ENCODE measurements at regions not wholly inside any gene's neighbourhood (a gene's known extent, or its start where the extent isn't known, plus 50 kb on each side); places are given as distances from the start of the nearest gene placed in this dataset.
A peak's percentile ranks its signal among the peaks of the same experiment; 100 is the strongest.

DNA sequence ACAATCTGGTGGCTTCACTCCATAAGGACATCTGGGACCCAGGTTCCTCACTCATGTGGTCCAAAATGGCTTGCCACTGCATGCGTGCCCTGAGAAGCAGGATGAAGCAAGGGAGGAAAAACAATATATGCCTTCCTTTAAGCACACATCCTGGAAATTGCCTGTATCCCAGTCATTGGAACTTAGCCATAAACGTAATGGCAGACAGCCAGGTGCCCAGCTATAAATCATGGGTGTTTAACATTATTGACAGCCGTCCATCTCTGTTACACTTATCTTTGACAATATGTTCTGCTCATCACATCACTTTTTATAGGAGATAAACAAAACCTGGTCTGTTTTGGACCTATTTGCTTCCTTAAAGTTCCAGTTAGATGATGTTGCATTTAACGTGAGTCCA is 181.0 kb downstream of the AASDH start:
- DNase-seq = no peak

- no peak for DNase-seq
Measured at GRCh38 chr4:56200275-56200674, 187.0 kb downstream of the AASDH start.

GRCh38 chr4:56198265-56198664 is 189.0 kb downstream of the AASDH start:
- no peak for DNase-seq

GRCh38 chr4:56197387-56197786 is 189.9 kb downstream of the AASDH start:
- no peak for DNase-seq

GRCh38 chr4:56195025-56195424 is 192.3 kb downstream of the AASDH start:
- no peak for DNase-seq

GRCh38 chr4:56191534-56191933 is 195.8 kb downstream of the AASDH start:
- no peak for DNase-seq

DNA sequence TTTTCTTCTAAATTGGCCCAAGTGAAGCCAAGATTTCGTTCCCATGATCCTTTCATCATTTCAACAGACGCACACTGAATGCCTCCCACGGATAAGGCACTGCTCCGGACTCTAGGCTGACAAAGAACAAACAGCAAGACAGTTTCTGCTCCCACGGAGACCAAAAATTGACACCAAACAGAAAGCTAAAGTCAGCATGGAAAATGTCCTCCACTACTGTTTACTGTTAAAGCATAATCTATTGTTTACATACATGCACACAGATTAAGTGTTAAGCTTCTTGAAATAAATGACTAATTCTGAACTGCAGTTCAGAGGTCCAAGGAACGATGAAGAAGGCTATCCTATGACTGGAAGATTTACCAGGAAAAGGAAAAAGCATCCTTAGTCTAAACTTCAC is 199.6 kb downstream of the AASDH start:
- DNase-seq = no peak

- DNase-seq = no peak
Measured at GRCh38 chr4:56186808-56187523, 200.3 kb downstream of the AASDH start.

- DNase-seq = no peak
Measured at GRCh38 chr4:56185901-56186300, 201.4 kb downstream of the AASDH start.

DNA sequence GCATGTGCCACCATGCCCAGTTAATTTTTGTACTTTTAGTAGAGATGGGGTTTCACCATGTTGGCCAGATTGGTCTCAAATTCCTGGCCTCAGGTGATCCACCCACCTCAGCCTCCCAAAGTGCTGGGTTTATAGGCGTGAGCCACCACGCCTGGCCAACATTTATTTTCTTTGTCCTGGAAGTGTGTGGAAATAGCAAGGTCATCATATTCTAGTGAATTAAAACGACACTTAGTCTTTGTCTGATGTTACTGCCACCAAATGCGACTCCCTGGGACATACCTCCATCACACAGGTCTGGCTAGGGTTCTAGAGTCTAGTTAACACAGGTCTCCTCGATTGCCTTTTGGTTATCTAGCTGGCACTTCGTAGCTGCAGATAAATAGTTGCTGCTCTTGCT is 203.1 kb downstream of the AASDH start:
- no peak for DNase-seq

GRCh38 chr4:56183344-56183959 is 203.8 kb downstream of the AASDH start:
- DNase-seq = peak in 6 of 51 donors; percentile 2 to 21 (median 4)

- no peak for DNase-seq
Measured at GRCh38 chr4:56182356-56182755, 204.9 kb downstream of the AASDH start.

- DNase-seq = no peak
Measured at GRCh38 chr4:56181140-56181953, 205.9 kb downstream of the AASDH start.

- DNase-seq = no peak
Measured at GRCh38 chr4:56169061-56169460, 218.2 kb downstream of the AASDH start.

GRCh38 chr4:56164907-56165306 is 216.2 kb downstream of the CEP135 start:
- no peak for DNase-seq

- no peak for DNase-seq
Measured at GRCh38 chr4:56160636-56161035, 211.9 kb downstream of the CEP135 start.

DNA sequence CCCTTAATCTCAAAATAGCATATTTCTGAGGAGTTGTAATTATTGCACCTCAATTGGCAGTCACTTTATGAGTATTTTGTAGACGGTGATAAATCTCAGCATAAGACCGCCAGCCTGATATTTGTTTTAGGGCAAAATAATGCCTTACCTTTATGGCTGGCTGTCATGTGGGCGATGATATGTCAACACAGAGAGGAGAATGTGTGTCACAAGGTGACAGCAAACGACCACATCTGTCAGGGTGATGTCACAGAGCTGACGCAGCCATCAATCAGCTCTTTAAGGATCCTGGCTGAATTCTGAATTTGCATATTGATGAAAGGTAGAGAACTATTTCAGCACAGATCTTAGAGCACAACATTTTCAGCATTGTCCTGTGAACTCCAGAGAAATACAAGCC is 209.7 kb downstream of the CEP135 start:
- no peak for DNase-seq

- DNase-seq = no peak
Measured at GRCh38 chr4:56156141-56156540, 207.4 kb downstream of the CEP135 start.

- no peak for DNase-seq
Measured at GRCh38 chr4:56155432-56155831, 206.7 kb downstream of the CEP135 start.

DNA sequence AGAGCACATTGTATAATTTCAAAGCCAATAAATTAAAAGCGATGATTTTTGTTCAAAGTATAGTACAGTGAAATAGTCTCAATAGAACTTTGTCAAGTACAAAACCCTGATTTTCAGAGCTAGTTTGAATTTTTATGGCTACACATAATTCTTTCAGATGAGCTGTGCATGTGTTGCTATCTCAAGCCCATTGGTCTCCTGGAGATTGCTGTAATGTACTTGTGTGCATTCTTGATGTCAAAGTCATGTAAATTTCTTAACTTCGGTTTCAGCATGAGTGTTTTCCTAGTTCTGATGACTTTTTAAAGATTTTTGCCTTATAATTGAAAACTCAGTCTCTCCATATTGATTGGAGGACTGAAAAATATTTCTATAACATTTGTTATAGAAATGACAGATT is 200.8 kb downstream of the CEP135 start:
- DNase-seq = no peak

GRCh38 chr4:56148428-56148827 is 199.7 kb downstream of the CEP135 start:
- no peak for DNase-seq

DNA sequence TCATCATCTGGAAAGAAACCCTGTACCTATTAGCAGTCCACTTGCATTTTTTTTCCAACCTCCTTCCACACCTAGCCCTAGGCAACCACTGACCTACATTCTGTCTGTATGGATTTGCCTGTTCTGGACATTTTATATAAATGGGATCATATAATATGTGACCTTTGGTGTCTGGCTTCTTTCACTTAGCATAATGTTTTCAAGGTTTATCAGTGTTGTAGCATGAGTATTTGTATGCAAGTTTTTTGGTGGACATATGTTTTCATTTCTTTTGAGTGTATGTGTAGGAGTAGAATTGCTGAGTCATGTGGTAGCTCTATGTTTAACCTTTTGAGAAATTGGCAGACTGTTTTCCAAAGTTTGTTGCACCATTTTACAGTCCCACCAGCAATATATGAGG is 198.6 kb downstream of the CEP135 start:
- no peak for DNase-seq

DNA sequence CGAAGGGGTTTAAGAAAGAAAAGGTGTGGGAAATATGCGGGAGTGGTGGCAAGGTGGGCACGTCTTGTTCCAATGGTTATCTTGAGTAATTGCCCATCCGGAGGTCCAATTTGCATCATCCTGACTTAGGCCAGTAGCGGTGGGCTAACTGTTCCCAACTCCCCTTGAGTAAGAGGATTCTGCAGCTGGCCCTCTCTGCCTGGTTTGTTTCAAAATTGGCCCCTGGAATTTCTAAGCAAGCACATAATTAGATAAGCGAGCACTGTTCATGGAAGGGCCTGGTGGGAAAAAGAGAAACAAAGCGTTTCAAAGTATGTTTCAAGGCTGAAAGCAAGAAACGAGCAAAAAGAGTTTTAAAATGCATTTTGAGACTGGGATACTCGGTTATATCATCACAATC is 198.2 kb downstream of the CEP135 start:
- DNase-seq = no peak

Measured in hypothalamus (tissue), 51 donors.